Smooth muscle cell (in vitro differentiated cells): ENCODE measurements at regions not wholly inside any gene's neighbourhood (a gene's known extent, or its start where the extent isn't known, plus 50 kb on each side); places are given as distances from the start of the nearest gene placed in this dataset.
A peak's percentile ranks its signal among the peaks of the same experiment; 100 is the strongest.

Source experiments
- DNase-seq: peaks from one replicate; lab custom pipeline; 2025; ENCODE audit not compliant: unreplicated experiment; lab: John Stamatoyannopoulos, UW
- H2AFZ ChIP-seq: fragments of 200-600 bp; sonication (generic); 2 replicates; pipeline ENCODE4 v1.6.0; 2016; ENCODE audit warnings: antibody characterized with exemption, low read depth, mild to moderate bottlenecking
- H3F3A ChIP-seq: fragments of 200-600 bp; sonication (generic); 2 replicates; pipeline ENCODE4 v1.6.0; 2017; ENCODE audit warnings: antibody characterized with exemption, low read depth
- H3K27ac ChIP-seq: fragments of 200-600 bp; sonication (generic); 2 replicates; pipeline ENCODE4 v1.5.1; 2016; ENCODE audit warnings: low read depth, mild to moderate bottlenecking
- H3K27me3 ChIP-seq: fragments of 200-600 bp; sonication (generic); 2 replicates; pipeline ENCODE4 v1.6.1; 2016; ENCODE audit warnings: low read depth, mild to moderate bottlenecking
- H3K36me3 ChIP-seq: fragments of 200-600 bp; sonication (generic); 2 replicates; pipeline ENCODE4 v1.5.1; 2016; ENCODE audit warnings: low read depth
- H3K4me1 ChIP-seq: fragments of 200-600 bp; sonication (generic); 2 replicates; pipeline ENCODE4 v1.5.1; 2016; ENCODE audit warnings: low read depth
- H3K4me2 ChIP-seq: fragments of 200-600 bp; sonication (generic); 2 replicates; pipeline ENCODE4 v1.6.0; 2016; ENCODE audit warnings: mild to moderate bottlenecking
- H3K4me3 ChIP-seq: fragments of 200-600 bp; sonication (generic); 2 replicates; pipeline ENCODE4 v1.5.1; 2016; ENCODE audit warnings: mild to moderate bottlenecking
- H3K79me2 ChIP-seq: fragments of 200-600 bp; sonication (generic); 2 replicates; pipeline ENCODE4 v1.6.0; 2016; ENCODE audit warnings: low read depth, mild to moderate bottlenecking
- H3K9ac ChIP-seq: fragments of 200-600 bp; sonication (generic); 2 replicates; pipeline ENCODE4 v1.6.0; 2016; ENCODE audit warnings: low read depth
- H3K9me3 ChIP-seq: fragments of 200-600 bp; sonication (generic); replicated peaks from 2 replicates; pipeline ENCODE4 v1.5.1; 2016; ENCODE audit warnings: low read depth
- H4K20me1 ChIP-seq: fragments of 200-600 bp; sonication (generic); 2 replicates; pipeline ENCODE4 v1.6.0; 2016; ENCODE audit warnings: low read depth
- CTCF ChIP-seq: fragments of 200-600 bp; sonication (generic); IDR thresholded peaks from 2 replicates; pipeline ENCODE4 v1.5.1; 2017; ENCODE audit warnings: borderline replicate concordance, mild to moderate bottlenecking, antibody characterized with exemption; ENCODE audit not compliant: insufficient read depth, poor library complexity, severe bottlenecking
- WGBS: methylation state at CpG from one replicate; pipeline ENCODE4 v1.1.7; 2016; ENCODE audit warnings: low lambda C conversion rate; 5-methylcytosine and 5-hydroxymethylcytosine counted together

- no peak for TF ChIP-seq CTCF
- Histone ChIP-seq H3F3A (no peaks in the 10 kb centered on the region), H3K27me3 (no peaks in the 10 kb centered on the region), H3K27ac (no peak overlapping the region), H3K4me2 (no peak overlapping the region), H3K9ac (no peak overlapping the region), H3K36me3 (no peaks in the 10 kb centered on the region), H3K79me2 (no peaks in the 10 kb centered on the region), H3K9me3 (no peaks in the 10 kb centered on the region), H2AFZ (peak overlapping the region; percentile 45), H3K4me1 (no peaks in the 10 kb centered on the region), H4K20me1 (no peaks in the 10 kb centered on the region), H3K4me3 (no peak overlapping the region)
- DNase-seq, result no peak
- WGBS, result 55% methylated on average over 13 of the region's 13 CpGs
Observed at GRCh38 chr10:3671386-3671955, 113.5 kb downstream of the KLF6 start.

- 88% methylated on average over 4 of the region's 4 CpGs for WGBS
- H3K9me3 ChIP-seq, result no peaks in the 10 kb centered on the region
- H3K4me1 ChIP-seq, result no peaks in the 10 kb centered on the region
- H3K4me2 ChIP-seq, result peak overlapping the region; percentile 61
- H3K27ac ChIP-seq, result peak overlapping the region; percentile 64
- DNase-seq, result no peak
- no peak for TF ChIP-seq CTCF
- H3K4me3 ChIP-seq, result no peak overlapping the region
- H3K36me3 ChIP-seq, result no peaks in the 10 kb centered on the region
- no peaks in the 10 kb centered on the region for H4K20me1 ChIP-seq
- peak overlapping the region; percentile 31 for H2AFZ ChIP-seq
- H3K27me3 ChIP-seq, result no peaks in the 10 kb centered on the region
- no peaks in the 10 kb centered on the region for H3K79me2 ChIP-seq
- H3F3A ChIP-seq, result no peaks in the 10 kb centered on the region
- H3K9ac ChIP-seq, result no peak overlapping the region
Observed at GRCh38 chr10:3668966-3669330, 116.1 kb downstream of the KLF6 start.

- TF ChIP-seq CTCF, result no peak
- Histone ChIP-seq H3K27ac (peak overlapping the region; percentile 64), H3K27me3 (no peaks in the 10 kb centered on the region), H3K4me3 (peak overlapping the region; percentile 19), H3K9ac (no peak overlapping the region), H3K4me1 (no peaks in the 10 kb centered on the region), H2AFZ (peak overlapping the region; percentile 31), H3F3A (no peaks in the 10 kb centered on the region), H3K9me3 (no peaks in the 10 kb centered on the region), H4K20me1 (no peaks in the 10 kb centered on the region), H3K4me2 (peak overlapping the region; percentile 61), H3K36me3 (no peaks in the 10 kb centered on the region), H3K79me2 (no peaks in the 10 kb centered on the region)
- WGBS, result 17% methylated on average over 21 of the region's 21 CpGs
- no peak for DNase-seq
Observed at GRCh38 chr10:3668276-3668965, 116.6 kb downstream of the KLF6 start.
